Brain microvascular endothelial cell (primary cell): ENCODE measurements at regions not wholly inside any gene's neighbourhood (a gene's known extent, or its start where the extent isn't known, plus 50 kb on each side); places are given as distances from the start of the nearest gene placed in this dataset.

ENCODE experiments used
- DNase-seq: peaks from one replicate; pipeline ENCODE4 v3.0.0-alpha.2; 2020
- H3K27ac ChIP-seq: fragments of 250-450 bp; sonication (Bioruptor Pico); 2 replicates; pipeline ENCODE4 v1.5.1; 2020; ENCODE audit warnings: mild to moderate bottlenecking, moderate library complexity
- H3K27me3 ChIP-seq: fragments of 250-450 bp; sonication (Bioruptor Pico); replicated peaks from 2 replicates; pipeline ENCODE4 v1.5.1; 2020; ENCODE audit warnings: mild to moderate bottlenecking
- H3K36me3 ChIP-seq: fragments of 250-450 bp; sonication (Bioruptor Pico); replicated peaks from 2 replicates; pipeline ENCODE4 v1.5.1; 2020; ENCODE audit warnings: mild to moderate bottlenecking
- H3K4me3 ChIP-seq: 2 replicates; pipeline ENCODE4 v1.5.1; 2011; ENCODE audit warnings: low read depth, mild to moderate bottlenecking, control low read depth, low read length, moderate library complexity
- CTCF ChIP-seq: IDR thresholded peaks from 2 replicates; pipeline ENCODE4 v1.5.1; 2011; ENCODE audit warnings: low read depth, mild to moderate bottlenecking, moderate library complexity, low read length, control low read depth, inconsistent platforms; ENCODE audit errors: missing control alignments
- in situ Hi-C: cut with HindIII; loops from 2 replicates; pipeline ENCODE4 v1.10.0; 2017; ENCODE audit warnings: low sequenced_read_pairs, low pct_ligation_motif_present

- DNase-seq: no peak
- H3K27me3 ChIP-seq: no peaks in the 10 kb centered on the region
- in situ Hi-C loops: no loop called here
- no peaks in the 10 kb centered on the region for H3K36me3 ChIP-seq
- TF ChIP-seq CTCF: no peak
- no peak overlapping the region for H3K4me3 ChIP-seq
- no peak overlapping the region for H3K27ac ChIP-seq
Observed at GRCh38 chr1:195999022-195999421, 609.2 kb downstream of the KCNT2 start.

GRCh38 chr1:195981448-195982139 lies 626.6 kb downstream of the KCNT2 start:
- in situ Hi-C loops: no loop called here
- peak; percentile 5 for DNase-seq
- H3K27ac ChIP-seq: no peak overlapping the region
- no peaks in the 10 kb centered on the region for H3K27me3 ChIP-seq
- H3K4me3 ChIP-seq: no peak overlapping the region
- no peaks in the 10 kb centered on the region for H3K36me3 ChIP-seq
- no peak for TF ChIP-seq CTCF

- Histone ChIP-seq H3K27ac (no peak overlapping the region), H3K27me3 (no peaks in the 10 kb centered on the region), H3K4me3 (no peak overlapping the region), H3K36me3 (no peaks in the 10 kb centered on the region)
- no peak for TF ChIP-seq CTCF
- in situ Hi-C loops: no loop called here
- no peak for DNase-seq
Observed at GRCh38 chr1:195979646-195980045, 628.6 kb downstream of the KCNT2 start.

- in situ Hi-C loops: no loop called here
- no peaks in the 10 kb centered on the region for H3K36me3 ChIP-seq
- H3K27ac ChIP-seq: no peak overlapping the region
- H3K27me3 ChIP-seq: no peaks in the 10 kb centered on the region
- no peak overlapping the region for H3K4me3 ChIP-seq
- no peak for DNase-seq
- TF ChIP-seq CTCF: no peak
Observed at GRCh38 chr1:195973311-195973904, 634.8 kb downstream of the KCNT2 start.

- no peak for DNase-seq
- in situ Hi-C loops: no loop called here
- no peak overlapping the region for H3K27ac ChIP-seq
- no peak overlapping the region for H3K4me3 ChIP-seq
- no peaks in the 10 kb centered on the region for H3K36me3 ChIP-seq
- H3K27me3 ChIP-seq: no peaks in the 10 kb centered on the region
- TF ChIP-seq CTCF: no peak
Observed at GRCh38 chr1:195971589-195971988, 636.7 kb downstream of the KCNT2 start.

GRCh38 chr1:195970209-195970608 lies 638.0 kb downstream of the KCNT2 start:
- in situ Hi-C loops: no loop called here
- Histone ChIP-seq H3K4me3 (no peak overlapping the region), H3K36me3 (no peaks in the 10 kb centered on the region), H3K27ac (no peak overlapping the region), H3K27me3 (no peaks in the 10 kb centered on the region)
- DNase-seq: no peak
- no peak for TF ChIP-seq CTCF
